ENCODE measurements at regions not wholly inside any gene's neighbourhood (a gene's known extent, or its start where the extent isn't known, plus 50 kb on each side); places are given as distances from the start of the nearest gene placed in this dataset.

DNA sequence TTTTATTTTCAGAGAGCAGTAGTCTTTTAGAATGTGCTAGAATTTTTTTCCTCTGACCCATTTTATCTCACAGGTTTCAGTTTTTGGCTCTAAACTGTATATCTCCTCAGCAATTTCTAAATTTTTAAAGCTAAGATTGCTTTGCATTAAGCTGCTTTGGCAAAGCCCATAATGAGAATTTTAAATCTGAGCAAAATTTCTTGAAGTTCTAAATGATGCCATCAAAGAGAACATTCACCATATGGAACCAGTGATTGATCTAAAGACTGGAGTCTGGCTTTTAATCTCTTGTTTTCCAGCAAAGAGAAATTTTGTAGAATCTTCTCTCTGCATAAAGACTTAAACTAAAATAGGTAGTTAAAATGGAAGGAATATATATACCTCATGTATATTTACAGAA lies 313.6 kb downstream of the TBC1D32 start:
- TF ChIP-seq, protein P1, sequence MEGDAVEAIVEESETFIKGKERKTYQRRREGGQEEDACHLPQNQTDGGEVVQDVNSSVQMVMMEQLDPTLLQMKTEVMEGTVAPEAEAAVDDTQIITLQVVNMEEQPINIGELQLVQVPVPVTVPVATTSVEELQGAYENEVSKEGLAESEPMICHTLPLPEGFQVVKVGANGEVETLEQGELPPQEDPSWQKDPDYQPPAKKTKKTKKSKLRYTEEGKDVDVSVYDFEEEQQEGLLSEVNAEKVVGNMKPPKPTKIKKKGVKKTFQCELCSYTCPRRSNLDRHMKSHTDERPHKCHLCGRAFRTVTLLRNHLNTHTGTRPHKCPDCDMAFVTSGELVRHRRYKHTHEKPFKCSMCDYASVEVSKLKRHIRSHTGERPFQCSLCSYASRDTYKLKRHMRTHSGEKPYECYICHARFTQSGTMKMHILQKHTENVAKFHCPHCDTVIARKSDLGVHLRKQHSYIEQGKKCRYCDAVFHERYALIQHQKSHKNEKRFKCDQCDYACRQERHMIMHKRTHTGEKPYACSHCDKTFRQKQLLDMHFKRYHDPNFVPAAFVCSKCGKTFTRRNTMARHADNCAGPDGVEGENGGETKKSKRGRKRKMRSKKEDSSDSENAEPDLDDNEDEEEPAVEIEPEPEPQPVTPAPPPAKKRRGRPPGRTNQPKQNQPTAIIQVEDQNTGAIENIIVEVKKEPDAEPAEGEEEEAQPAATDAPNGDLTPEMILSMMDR (IDR thresholded peaks at IDR 0.05; ENCODE audit: low read depth, low read length) = no peak
- in situ Hi-C loops (cut with HindIII; ENCODE audit: low sequenced_read_pairs) = no loop called here

DNA sequence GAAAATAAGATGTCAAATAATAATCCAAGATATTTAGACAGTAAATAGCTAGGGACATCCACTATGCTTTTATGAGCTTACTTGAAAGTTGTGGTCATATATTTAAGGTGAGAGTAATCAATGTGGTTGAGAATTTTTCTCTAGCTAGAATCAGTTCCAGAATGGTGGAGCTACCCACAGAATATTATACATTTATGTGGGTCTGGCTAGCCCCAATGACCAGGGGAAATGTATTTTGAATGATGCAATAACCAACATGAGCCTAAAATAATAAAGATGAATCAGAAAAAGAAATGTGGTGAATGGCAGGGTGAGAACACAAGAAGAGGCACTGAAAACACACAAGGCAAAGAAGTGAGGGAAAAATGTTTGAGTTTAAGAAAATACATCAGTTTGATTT lies 325.7 kb downstream of the TBC1D32 start:
- no peak overlapping the region for H3K4me3 ChIP-seq (ENCODE audit: low read depth, low read length)
- TF ChIP-seq, protein P1 (IDR thresholded peaks at IDR 0.05; ENCODE audit: low read depth, low read length) = no peak
- peak; percentile 56 for DNase-seq (ENCODE audit: low read depth, low spot score)
- in situ Hi-C loops (cut with HindIII; ENCODE audit: low sequenced_read_pairs) = no loop called here

More for the DNA sequence above, 313.6 kb downstream of the TBC1D32 start:
- DNase-seq (ENCODE audit: low read depth, low spot score) = no peak
- H3K4me3 ChIP-seq (ENCODE audit: low read depth, low read length) = no peak overlapping the region

DNA sequence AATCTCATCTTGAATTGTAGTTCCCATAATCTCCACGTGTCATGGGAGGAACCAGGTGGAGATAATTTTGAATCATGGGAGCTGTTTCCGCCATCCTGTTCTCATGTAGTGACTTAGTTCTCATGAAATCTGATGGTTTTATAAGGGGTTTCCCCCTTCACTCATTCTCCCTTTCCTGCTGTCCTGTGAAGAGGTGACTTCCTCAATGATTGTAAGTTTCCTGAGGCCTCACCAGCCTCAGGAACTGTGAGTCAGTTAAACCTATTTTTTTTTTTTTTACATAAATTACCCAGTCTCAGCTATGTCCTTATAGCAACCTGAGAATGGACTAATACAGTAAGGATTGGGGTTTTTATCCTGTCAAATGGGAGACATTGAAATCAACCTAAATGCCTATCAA lies 328.3 kb downstream of the TBC1D32 start:
- no peak for DNase-seq (ENCODE audit: low read depth, low spot score)
- TF ChIP-seq, protein P1 (IDR thresholded peaks at IDR 0.05; ENCODE audit: low read depth, low read length) = no peak
- in situ Hi-C loops (cut with HindIII; ENCODE audit: low sequenced_read_pairs) = no loop called here
- no peak overlapping the region for H3K4me3 ChIP-seq (ENCODE audit: low read depth, low read length)

DNA sequence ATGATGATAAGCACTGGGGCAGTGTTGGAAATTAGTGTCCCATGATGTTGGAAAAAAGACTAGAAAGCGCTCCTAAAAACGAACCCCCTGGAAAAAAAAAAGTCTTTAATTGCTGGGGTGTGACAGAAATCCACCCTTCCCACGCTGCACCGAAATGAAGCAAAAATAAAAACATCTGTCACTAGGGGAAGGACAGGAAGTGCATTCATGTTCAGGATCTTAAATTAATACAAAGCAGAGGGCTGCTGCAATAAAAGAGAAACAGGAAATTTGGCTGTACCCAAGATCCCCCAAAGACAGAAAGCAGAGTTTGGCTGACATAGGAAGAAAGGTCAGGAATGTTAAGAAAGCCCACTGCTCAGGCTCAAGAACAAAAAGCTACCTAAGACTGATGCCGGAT lies 333.9 kb downstream of the TBC1D32 start:
- TF ChIP-seq, protein P1 (IDR thresholded peaks at IDR 0.05; ENCODE audit: low read depth, low read length) = no peak

DNA sequence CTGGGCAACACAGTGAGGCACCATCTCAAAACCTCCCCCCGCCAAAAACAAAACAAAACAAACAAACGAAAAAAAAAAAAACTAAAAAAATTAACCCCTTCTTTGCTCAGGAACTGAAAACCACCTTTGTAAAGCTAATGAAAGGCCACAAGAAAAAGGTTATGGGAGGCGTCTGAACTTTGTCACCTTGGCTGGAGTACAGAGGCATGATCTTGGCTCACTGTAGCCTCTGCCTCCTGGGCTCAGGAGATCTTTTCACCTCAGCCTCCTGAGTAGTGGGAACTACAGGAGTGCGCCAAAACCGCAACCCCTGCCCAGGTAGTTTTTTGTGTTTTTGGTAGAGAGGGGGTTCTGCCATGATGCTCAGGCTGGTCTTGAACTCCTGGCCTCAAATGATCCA lies 337.9 kb downstream of the TBC1D32 start:
- TF ChIP-seq, protein P1 (IDR thresholded peaks at IDR 0.05; ENCODE audit: low read depth, low read length) = no peak
- no peak for DNase-seq (ENCODE audit: low read depth, low spot score)
- in situ Hi-C loops (cut with HindIII; ENCODE audit: low sequenced_read_pairs) = no loop called here
- no peak overlapping the region for H3K4me3 ChIP-seq (ENCODE audit: low read depth, low read length)

More for the DNA sequence above, 333.9 kb downstream of the TBC1D32 start:
- in situ Hi-C loops (cut with HindIII; ENCODE audit: low sequenced_read_pairs) = no loop called here
- no peak for DNase-seq (ENCODE audit: low read depth, low spot score)
- H3K4me3 ChIP-seq (ENCODE audit: low read depth, low read length) = no peak overlapping the region

DNA sequence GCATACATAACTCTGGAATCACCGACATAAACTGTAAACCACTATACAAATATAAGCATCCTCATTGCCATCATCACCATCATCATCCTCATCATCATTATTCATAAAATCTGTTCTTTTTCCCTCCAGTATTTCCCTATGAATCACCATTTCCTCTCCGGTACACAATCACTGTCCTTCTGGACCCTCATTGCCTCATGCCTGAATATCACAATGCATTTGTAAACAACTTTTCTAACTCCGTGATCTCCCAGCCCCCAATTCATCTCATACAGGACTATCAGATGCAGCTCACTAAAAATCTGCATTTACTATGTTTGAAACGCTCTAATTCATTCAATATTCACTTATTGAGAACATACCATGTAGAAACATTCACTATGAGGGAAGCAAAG lies 339.7 kb downstream of the TBC1D32 start:
- no peak overlapping the region for H3K4me3 ChIP-seq (ENCODE audit: low read depth, low read length)
- DNase-seq (ENCODE audit: low read depth, low spot score) = no peak
- in situ Hi-C loops (cut with HindIII; ENCODE audit: low sequenced_read_pairs) = no loop called here
- TF ChIP-seq, protein P1 (IDR thresholded peaks at IDR 0.05; ENCODE audit: low read depth, low read length) = no peak

All from astrocyte of the spinal cord (primary cell).